Calu3 (cell line): ENCODE measurements at regions not wholly inside any gene's neighbourhood (a gene's known extent, or its start where the extent isn't known, plus 50 kb on each side); places are given as distances from the start of the nearest gene placed in this dataset.
"Not testable (repeated sequence)": the region's sequence is repeated elsewhere in the genome, so short reads cannot be mapped to it uniquely, and the experiment has no call there.

Experiments
- BruUV-seq: library from RNA; stranded (reverse); fragments of 400-500 nt; replicated peaks from 2 replicates; lab custom pipeline; 2021; lab: Mats Ljungman, UMichigan
- CTCF ChIA-PET: fragments of 300-600 bp; sonication (Branson Sonifier 250); formaldehyde crosslinking; loops from one replicate; lab custom pipeline; 2022; ENCODE audit warnings: antibody characterized with exemption; lab: Charles Lee
- DNase-seq: peaks from one replicate; pipeline ENCODE4 v3.0.0; 2022
- H3K27ac Mint-ChIP-seq: one replicate; pipeline ENCODE4 v1.8.0; 2022; ENCODE audit warnings: mixed read lengths; ENCODE audit not compliant: unreplicated experiment
- H3K27me3 Mint-ChIP-seq: one replicate; pipeline ENCODE4 v1.8.0; 2022; ENCODE audit warnings: mixed read lengths; ENCODE audit not compliant: unreplicated experiment
- H3K36me3 Mint-ChIP-seq: one replicate; pipeline ENCODE4 v1.8.0; 2022; ENCODE audit warnings: mild to moderate bottlenecking, moderate library complexity, mixed read lengths; ENCODE audit not compliant: insufficient read depth, unreplicated experiment
- H3K4me1 Mint-ChIP-seq: one replicate; pipeline ENCODE4 v1.8.0; 2022; ENCODE audit warnings: mild to moderate bottlenecking, low read depth, mixed read lengths; ENCODE audit not compliant: unreplicated experiment
- H3K4me3 Mint-ChIP-seq: one replicate; pipeline ENCODE4 v1.8.0; 2022; ENCODE audit warnings: mild to moderate bottlenecking, low read depth, moderate library complexity, mixed read lengths; ENCODE audit not compliant: unreplicated experiment
- H3K9me3 Mint-ChIP-seq: one replicate; pipeline ENCODE4 v1.8.0; 2022; ENCODE audit warnings: low read depth, mixed read lengths; ENCODE audit not compliant: unreplicated experiment
- CTCF ChIP-seq: fragments of 200-600 bp; IDR thresholded peaks from one replicate; pipeline ENCODE4 v1.8.0; 2022; ENCODE audit warnings: antibody characterized with exemption; ENCODE audit not compliant: unreplicated experiment
- intact Hi-C: fragments of 100-400 bp; cut with micrococcal nuclease; formaldehyde crosslinking; loops from one replicate; pipeline ENCODE4 v1.10.0; 2022; ENCODE audit not compliant: unreplicated experiment

DNA sequence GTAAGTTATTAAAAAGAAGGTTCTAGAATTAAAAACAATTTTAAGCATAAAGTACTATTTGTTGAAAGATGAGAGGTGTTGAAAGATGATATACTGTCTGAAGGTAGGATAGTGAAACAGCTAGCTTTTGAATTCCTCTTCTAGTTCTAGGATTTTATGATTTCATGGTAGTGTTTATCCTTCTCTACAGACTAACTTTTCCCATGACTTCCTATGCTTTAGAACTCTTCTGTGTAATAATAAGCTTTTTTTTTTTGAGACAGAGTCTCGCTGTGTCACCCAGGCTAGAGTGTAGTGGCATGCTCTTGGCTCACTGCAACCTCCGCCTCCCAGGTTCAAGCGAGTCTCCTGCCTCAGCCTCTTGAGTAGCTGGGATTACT, 96.0 kb upstream of the NUDT6 start:
- no peak overlapping the region for H3K4me3 Mint-ChIP-seq
- no TSS peak for BruUV-seq
- intact Hi-C loops, result no loop called here
- no peaks in the 10 kb centered on the region for H3K9me3 Mint-ChIP-seq
- no peak for DNase-seq
- no peaks in the 10 kb centered on the region for H3K4me1 Mint-ChIP-seq
- no peaks in the 10 kb centered on the region for H3K36me3 Mint-ChIP-seq
- H3K27me3 Mint-ChIP-seq, result no peaks in the 10 kb centered on the region
- H3K27ac Mint-ChIP-seq, result no peak overlapping the region
- CTCF ChIA-PET, result interaction anchor here (0.7 kb wide), 1 partner anchor 32 kb away, joined by 3 read pairs; no protein-coding TSS in a partner anchor
- TF ChIP-seq CTCF, result no peak

DNA sequence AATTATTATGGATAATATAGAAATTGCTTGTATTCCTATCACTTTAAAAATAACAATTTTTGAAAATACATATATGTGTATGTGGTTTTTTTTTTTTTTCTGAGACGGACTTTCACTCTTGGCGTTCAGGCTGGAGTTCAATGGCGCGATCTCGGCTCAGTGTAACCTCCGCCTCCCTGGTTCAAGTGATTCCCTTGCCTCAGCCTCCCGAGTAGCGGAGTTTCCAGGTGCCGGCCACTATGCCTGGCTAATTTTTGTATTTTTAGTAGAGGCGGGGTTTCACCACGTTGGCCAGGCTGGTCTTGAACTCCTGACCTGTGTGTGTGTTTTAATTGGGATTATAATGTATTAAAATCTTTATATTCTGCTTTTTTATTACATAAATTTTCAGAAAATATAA, 97.9 kb upstream of the NUDT6 start:
- CTCF ChIA-PET, result no interaction called here
- intact Hi-C loops, result no loop called here
- H3K4me1 Mint-ChIP-seq, result no peaks in the 10 kb centered on the region
- no peaks in the 10 kb centered on the region for H3K27me3 Mint-ChIP-seq
- no peak overlapping the region for H3K4me3 Mint-ChIP-seq
- no peak for TF ChIP-seq CTCF
- H3K36me3 Mint-ChIP-seq, result no peaks in the 10 kb centered on the region
- no peak for DNase-seq
- no peaks in the 10 kb centered on the region for H3K9me3 Mint-ChIP-seq
- no TSS peak for BruUV-seq
- no peak overlapping the region for H3K27ac Mint-ChIP-seq

GRCh38 chr4:123023647-123024046, 101.2 kb upstream of the NUDT6 start:
- no peaks in the 10 kb centered on the region for H3K27me3 Mint-ChIP-seq
- TF ChIP-seq CTCF, result no peak
- peaks cover 16% of the 10 kb centered on the region for H3K4me1 Mint-ChIP-seq
- no peak for DNase-seq
- H3K36me3 Mint-ChIP-seq, result peaks cover 5% of the 10 kb centered on the region
- no peaks in the 10 kb centered on the region for H3K9me3 Mint-ChIP-seq
- no peak overlapping the region for H3K27ac Mint-ChIP-seq
- intact Hi-C loops, result no loop called here
- BruUV-seq, result no TSS peak
- no peak overlapping the region for H3K4me3 Mint-ChIP-seq
- CTCF ChIA-PET, result no interaction called here

DNA sequence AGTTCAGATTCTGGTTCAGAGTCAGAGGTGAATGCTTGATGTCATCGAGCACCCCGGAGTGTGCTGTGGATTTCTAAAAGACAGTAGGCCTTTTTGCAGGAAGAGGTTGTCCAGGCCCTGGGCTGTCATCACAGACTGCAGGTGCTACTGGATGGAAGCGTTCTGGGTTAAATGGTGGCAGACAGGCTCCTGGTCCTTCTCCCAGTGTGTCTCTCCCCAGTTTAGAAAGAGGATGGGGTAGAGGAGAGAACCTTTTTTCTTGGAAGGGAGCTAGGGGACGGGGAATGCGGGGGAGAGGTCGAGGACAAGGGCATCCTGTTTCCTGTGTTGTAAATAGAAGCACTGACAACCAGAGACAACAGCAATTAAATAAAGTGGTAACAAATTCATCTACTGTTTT, 102.3 kb upstream of the NUDT6 start:
- peaks cover 16% of the 10 kb centered on the region for H3K4me1 Mint-ChIP-seq
- intact Hi-C loops, result no loop called here
- H3K4me3 Mint-ChIP-seq, result no peak overlapping the region
- no peaks in the 10 kb centered on the region for H3K27me3 Mint-ChIP-seq
- BruUV-seq, result no TSS peak
- CTCF ChIA-PET, result no interaction called here
- H3K9me3 Mint-ChIP-seq, result no peaks in the 10 kb centered on the region
- peaks cover 5% of the 10 kb centered on the region for H3K36me3 Mint-ChIP-seq
- no peak overlapping the region for H3K27ac Mint-ChIP-seq
- TF ChIP-seq CTCF, result no peak
- DNase-seq, result no peak

DNA sequence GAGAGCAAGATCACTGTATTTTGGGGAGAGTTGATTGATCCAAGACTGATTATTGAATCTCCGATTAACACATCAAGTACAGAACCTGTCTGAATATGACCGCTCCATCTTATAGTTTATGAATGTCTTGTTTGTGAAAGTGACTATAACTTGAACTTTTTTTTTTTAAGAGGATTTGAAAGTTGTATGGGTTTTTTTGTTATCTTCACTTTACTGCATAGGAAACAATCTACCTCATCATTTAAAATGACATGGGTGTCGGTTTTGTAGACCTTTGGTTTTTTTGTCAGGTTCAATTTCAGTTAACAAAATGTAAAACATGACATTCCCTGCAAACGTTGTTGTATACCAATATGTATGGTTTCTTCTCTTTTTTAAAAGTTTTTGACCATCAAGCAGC, 103.0 kb upstream of the NUDT6 start:
- intact Hi-C loops, result no loop called here
- no TSS peak for BruUV-seq
- TF ChIP-seq CTCF, result no peak
- no peak overlapping the region for H3K4me3 Mint-ChIP-seq
- CTCF ChIA-PET, result no interaction called here
- H3K4me1 Mint-ChIP-seq, result peaks cover 16% of the 10 kb centered on the region
- H3K27me3 Mint-ChIP-seq, result no peaks in the 10 kb centered on the region
- no peaks in the 10 kb centered on the region for H3K9me3 Mint-ChIP-seq
- no peak for DNase-seq
- H3K36me3 Mint-ChIP-seq, result peaks cover 5% of the 10 kb centered on the region
- no peak overlapping the region for H3K27ac Mint-ChIP-seq

- H3K9me3 Mint-ChIP-seq, intact Hi-C loops, CTCF ChIA-PET, BruUV-seq, H3K36me3 Mint-ChIP-seq, H3K4me3 Mint-ChIP-seq, H3K27me3 Mint-ChIP-seq: not testable (repeated sequence)
- DNase-seq, result peak; percentile 3
- Mint-ChIP-seq H3K27ac (peak overlapping the region; percentile 58), H3K4me1 (peaks cover 16% of the 10 kb centered on the region)
Observed at GRCh38 chr4:123026015-123026414, 103.6 kb upstream of the NUDT6 start.
